ENCODE measurements at regions not wholly inside any gene's neighbourhood (a gene's known extent, or its start where the extent isn't known, plus 50 kb on each side); places are given as distances from the start of the nearest gene placed in this dataset.

GRCh38 chr3:99012051-99012450 is 110.6 kb upstream of the DCBLD2 start:
- H3F3A ChIP-seq (ENCODE audit: insufficient read depth), result peaks cover 4% of the 10 kb centered on the region; the same call in 1 of the 2 replicates
- no peak overlapping the region for H3K4me3 ChIP-seq (ENCODE audit: insufficient read depth, low read length, poor library complexity, severe bottlenecking)
- peak overlapping the region; percentile 41 for H3K27ac ChIP-seq (ENCODE audit: low read depth, low read length)
- no peaks in the 10 kb centered on the region for H3K27me3 ChIP-seq (ENCODE audit: low read length)
- H3K4me2 ChIP-seq (ENCODE audit: low read depth, low read length, poor library complexity, severe bottlenecking), result peak overlapping the region; percentile 25
- no peaks in the 10 kb centered on the region for H3K79me2 ChIP-seq (ENCODE audit: insufficient read depth, low read length)
- H4K20me1 ChIP-seq (ENCODE audit: low read depth, low read length), result no peaks in the 10 kb centered on the region
- no peaks in the 10 kb centered on the region for H3K36me3 ChIP-seq (ENCODE audit: low read length)
- no peaks in the 10 kb centered on the region for H3K9me3 ChIP-seq (ENCODE audit: insufficient read depth, low read length)
- no peak overlapping the region for H2AFZ ChIP-seq (ENCODE audit: low read depth, low read length, severe bottlenecking)
- TF ChIP-seq EZH2phosphoT487 (conservative IDR thresholded peaks at IDR 0.05; ENCODE audit: low read length) (no peak), CTCF (IDR thresholded peaks at IDR 0.05; ENCODE audit: insufficient read depth, low read length, poor library complexity, severe bottlenecking) (no peak)
- no peak overlapping the region for H3K9ac ChIP-seq (ENCODE audit: low read length)
- no peaks in the 10 kb centered on the region for H3K9me2 ChIP-seq (replicated peaks; ENCODE audit: insufficient read depth, low read length)

- TF ChIP-seq EZH2phosphoT487 (conservative IDR thresholded peaks at IDR 0.05; ENCODE audit: low read length) (no peak), CTCF (IDR thresholded peaks at IDR 0.05; ENCODE audit: insufficient read depth, low read length, poor library complexity, severe bottlenecking) (no peak)
- Histone ChIP-seq H3K27ac (ENCODE audit: low read depth, low read length) (no peak overlapping the region), H3K27me3 (ENCODE audit: low read length) (no peaks in the 10 kb centered on the region), H3K79me2 (ENCODE audit: insufficient read depth, low read length) (no peaks in the 10 kb centered on the region), H3K9ac (ENCODE audit: low read length) (no peak overlapping the region), H2AFZ (ENCODE audit: low read depth, low read length, severe bottlenecking) (no peak overlapping the region), H3F3A (ENCODE audit: insufficient read depth) (peaks cover 4% of the 10 kb centered on the region; the same call in 1 of the 2 replicates), H4K20me1 (ENCODE audit: low read depth, low read length) (no peaks in the 10 kb centered on the region), H3K4me3 (ENCODE audit: insufficient read depth, low read length, poor library complexity, severe bottlenecking) (no peak overlapping the region), H3K4me2 (ENCODE audit: low read depth, low read length, poor library complexity, severe bottlenecking) (no peak overlapping the region), H3K36me3 (ENCODE audit: low read length) (no peaks in the 10 kb centered on the region), H3K9me3 (ENCODE audit: insufficient read depth, low read length) (no peaks in the 10 kb centered on the region), H3K9me2 (replicated peaks; ENCODE audit: insufficient read depth, low read length) (no peaks in the 10 kb centered on the region)
Observed at GRCh38 chr3:99009851-99010250, 108.4 kb upstream of the DCBLD2 start.

GRCh38 chr3:99006686-99007085 is 105.2 kb upstream of the DCBLD2 start:
- Histone ChIP-seq H3F3A (ENCODE audit: insufficient read depth) (no peaks in the 10 kb centered on the region), H3K27me3 (ENCODE audit: low read length) (no peaks in the 10 kb centered on the region), H2AFZ (ENCODE audit: low read depth, low read length, severe bottlenecking) (no peak overlapping the region), H3K9me2 (replicated peaks; ENCODE audit: insufficient read depth, low read length) (no peaks in the 10 kb centered on the region), H3K4me3 (ENCODE audit: insufficient read depth, low read length, poor library complexity, severe bottlenecking) (no peak overlapping the region), H3K9me3 (ENCODE audit: insufficient read depth, low read length) (no peaks in the 10 kb centered on the region), H3K79me2 (ENCODE audit: insufficient read depth, low read length) (no peaks in the 10 kb centered on the region), H3K27ac (ENCODE audit: low read depth, low read length) (no peak overlapping the region), H4K20me1 (ENCODE audit: low read depth, low read length) (no peaks in the 10 kb centered on the region), H3K9ac (ENCODE audit: low read length) (no peak overlapping the region), H3K4me2 (ENCODE audit: low read depth, low read length, poor library complexity, severe bottlenecking) (no peak overlapping the region), H3K36me3 (ENCODE audit: low read length) (no peaks in the 10 kb centered on the region)
- TF ChIP-seq CTCF (IDR thresholded peaks at IDR 0.05; ENCODE audit: insufficient read depth, low read length, poor library complexity, severe bottlenecking) (no peak), EZH2phosphoT487 (conservative IDR thresholded peaks at IDR 0.05; ENCODE audit: low read length) (no peak)

All from SU-DHL-6 (cell line).